NCI-H526 treated with DMSO at 0.1 percent for 48 hours (cell line): ENCODE measurements at regions not wholly inside any gene's neighbourhood (a gene's known extent, or its start where the extent isn't known, plus 50 kb on each side); places are given as distances from the start of the nearest gene placed in this dataset.
"Not testable (repeated sequence)": the region's sequence is repeated elsewhere in the genome, so short reads cannot be mapped to it uniquely, and the experiment has no call there.

Experiments used
- DNase-seq: peaks from one replicate; lab custom pipeline; 2025; lab: John Stamatoyannopoulos, UW

DNA sequence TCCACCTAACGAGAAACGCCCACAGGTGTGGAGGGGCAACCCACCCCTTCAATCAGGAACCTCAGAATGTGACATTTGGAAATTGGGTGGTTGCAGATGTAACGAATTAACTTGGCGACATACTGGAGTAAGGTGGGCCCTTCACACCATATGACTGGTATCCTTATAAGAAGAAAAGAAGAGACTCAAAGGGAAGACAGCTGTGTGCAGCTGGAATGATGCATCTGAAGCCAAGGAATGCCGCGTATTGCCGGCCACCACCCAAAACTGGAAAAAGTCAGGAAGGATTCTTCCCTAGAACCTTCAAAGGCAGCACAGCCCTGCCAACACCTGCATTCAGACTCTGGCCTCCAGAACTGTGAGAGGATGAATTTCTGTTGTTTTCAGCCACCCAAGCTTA, 270.0 kb upstream of the FRG2C start:
- DNase-seq = not testable (repeated sequence)

DNA sequence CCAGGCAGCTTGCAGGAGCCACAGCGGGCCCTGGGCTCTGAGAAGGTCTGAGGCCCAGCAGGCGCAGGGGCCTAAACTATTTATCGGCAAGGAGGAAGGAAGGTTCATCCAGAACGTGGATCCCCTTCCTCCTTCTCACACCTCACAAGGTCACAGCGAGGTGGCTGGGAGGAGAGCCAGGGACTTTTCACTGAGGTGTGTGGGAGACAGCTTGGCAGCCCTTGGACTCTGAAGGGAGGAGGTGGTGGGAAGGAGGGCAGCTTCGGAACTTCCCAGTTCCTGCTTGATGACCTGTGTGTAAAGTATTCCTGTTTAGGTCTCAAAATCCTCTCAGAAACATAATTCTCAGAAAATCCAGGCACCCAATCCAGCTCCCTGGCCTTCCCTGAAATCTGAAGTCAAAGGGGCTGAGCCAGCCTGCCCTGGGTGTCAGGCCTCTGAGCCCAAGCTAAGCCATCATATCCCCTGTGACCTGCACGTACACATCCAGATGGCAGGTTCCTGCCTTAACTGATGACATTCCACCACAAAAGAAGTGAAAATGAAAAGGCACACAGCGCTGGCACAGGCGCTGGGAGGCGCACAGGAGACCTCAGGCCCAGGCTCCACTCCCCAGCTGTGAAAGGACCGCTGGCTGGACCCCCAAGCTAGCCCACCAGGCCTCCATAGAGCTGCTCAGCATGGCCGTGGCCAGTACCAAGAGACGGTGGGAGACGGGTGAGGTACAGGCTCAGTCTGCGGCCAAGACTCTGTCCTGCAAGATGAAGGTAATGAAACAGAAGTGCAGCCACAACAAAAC, 269.4 kb upstream of the FRG2C start:
- not testable (repeated sequence) for DNase-seq

DNA sequence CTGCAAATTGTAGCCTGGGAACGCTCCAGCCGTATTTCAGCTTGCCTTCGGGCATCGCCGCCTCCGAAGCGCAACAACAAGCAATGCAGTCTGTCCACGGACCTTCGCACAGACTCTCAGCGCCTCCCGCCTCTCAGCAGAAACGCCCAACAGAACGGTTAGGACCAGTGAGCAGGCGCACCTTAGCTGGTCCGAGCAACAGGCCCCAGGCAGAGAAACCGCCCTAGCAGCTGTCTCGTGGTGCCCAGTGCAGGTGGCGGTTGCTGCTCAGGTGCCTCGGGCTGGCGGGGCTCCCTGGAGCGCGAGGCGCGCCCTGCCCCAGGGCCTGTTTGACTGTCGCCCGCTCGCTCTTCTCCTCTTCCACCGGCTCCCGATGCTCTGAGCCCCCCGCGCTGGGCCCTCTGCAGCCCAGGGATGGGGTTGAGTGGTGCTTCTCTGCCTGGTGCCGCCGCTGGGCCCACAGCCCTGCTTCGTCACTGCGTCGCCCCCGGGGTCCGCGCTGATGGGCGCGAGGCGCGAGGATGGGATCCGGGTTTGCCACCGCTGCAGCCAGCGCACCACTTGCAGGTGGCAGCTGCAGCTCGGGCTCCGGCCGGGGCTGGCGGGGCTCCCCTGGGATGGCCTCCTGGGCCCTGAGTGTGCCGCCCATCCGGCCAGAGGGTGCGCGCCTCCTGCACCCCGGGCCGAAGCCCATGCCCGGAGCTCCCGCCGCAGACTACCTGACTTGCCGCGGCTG, 268.4 kb upstream of the FRG2C start:
- DNase-seq = no peak

DNA sequence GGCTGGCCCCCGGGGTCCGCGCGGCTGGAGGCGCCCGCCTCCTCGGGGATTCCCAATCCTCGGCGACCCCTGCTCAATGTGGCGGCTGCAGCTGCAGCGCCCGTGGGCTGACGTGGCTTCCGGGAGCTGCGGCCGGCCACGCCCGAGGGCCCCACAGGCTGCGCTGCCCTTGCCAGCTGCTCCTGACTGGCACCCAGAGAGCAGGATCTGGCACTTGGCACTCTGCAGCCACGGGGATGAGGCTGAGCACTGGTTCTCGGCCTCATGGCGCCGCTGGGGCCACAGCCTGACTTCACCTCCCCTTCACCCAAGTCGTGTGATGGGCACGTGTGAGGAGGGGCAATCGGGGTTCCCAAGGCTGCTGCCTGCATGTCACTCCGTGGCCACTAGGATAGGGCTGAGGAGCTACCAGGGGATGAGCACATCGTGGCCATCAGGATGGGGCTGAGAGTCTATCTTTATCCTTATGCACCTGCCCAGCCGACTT, 267.8 kb upstream of the FRG2C start:
- no peak for DNase-seq

DNA sequence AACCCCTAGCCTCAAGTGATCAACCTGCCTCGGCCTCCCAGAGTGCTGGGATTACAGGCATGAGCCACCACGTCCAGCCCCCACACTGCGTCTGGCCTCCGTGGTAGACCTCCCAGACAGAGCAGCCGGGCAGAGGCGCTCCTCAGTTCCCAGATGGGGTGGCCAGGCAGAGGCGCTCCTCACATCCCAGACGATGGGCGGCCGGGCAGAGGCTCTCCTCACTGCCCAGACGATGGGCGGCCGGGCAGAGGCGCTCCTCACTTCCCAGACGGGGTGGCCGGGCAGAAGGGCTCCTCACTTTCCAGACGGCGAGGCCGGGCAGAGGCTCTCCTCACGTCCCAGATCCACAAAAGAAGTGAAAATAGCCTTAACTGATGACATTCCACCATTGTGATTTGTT, 266.6 kb upstream of the FRG2C start:
- DNase-seq = not testable (repeated sequence)

DNA sequence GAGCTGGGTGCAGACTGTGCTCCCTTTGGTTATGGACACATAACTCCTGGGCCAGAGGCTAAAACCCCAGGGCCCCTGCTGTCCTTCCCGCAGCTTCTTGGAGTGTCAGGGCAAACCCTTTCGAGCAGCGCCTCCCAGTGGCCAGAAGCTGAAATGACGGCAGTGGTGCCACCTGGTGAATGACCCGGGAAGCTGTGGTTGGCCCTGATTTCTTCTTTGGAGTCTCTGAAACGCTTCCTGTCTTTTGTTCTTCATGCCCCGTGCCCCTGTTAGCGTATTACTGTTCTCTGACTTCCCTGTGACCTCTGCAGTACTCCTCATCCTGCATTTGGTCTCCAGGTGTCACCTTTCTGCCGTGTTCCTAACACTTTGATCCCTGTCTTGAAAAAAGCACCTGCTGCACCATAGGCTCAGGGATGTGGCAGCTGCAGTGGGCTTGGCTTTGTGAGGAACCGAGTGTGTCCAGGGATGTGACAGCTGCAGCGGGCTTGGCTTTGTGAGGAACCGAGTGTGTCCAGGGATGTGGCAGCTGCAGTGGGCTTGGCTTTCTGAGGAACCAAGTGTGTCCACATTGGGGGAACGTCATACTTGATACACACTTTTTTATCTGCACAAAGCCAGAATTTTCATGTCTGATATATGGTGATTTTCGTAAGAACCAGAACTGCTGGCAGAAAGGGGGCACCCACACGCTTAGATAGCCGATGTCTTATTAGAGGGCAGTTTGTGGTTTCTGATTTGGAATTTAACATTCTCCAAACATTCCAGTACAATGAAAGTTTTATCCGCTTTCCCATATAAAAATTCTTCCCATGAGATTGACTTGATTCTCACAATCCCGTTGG, 241.8 kb upstream of the FRG2C start:
- DNase-seq = not testable (repeated sequence)

DNA sequence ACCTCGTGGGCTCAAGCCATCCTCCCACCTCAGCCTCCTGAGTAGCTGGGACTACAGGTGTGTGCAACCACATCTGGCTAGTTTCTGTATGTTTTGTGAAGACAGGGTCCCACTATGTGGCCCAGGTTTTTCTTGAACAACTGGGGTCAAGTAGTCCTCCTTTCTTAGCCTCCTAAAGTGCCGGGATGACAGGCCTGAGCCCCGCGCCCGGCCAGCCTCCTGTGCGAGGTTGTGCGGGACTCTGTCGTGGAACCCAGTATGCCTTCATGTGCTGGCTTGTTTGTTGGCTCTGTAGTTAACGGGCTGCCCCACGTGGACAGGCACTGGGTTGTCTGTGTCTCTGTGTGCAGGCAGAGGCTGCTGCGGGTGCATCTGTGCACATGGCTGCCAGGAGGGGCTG, 238.7 kb upstream of the FRG2C start:
- DNase-seq = not testable (repeated sequence)

DNA sequence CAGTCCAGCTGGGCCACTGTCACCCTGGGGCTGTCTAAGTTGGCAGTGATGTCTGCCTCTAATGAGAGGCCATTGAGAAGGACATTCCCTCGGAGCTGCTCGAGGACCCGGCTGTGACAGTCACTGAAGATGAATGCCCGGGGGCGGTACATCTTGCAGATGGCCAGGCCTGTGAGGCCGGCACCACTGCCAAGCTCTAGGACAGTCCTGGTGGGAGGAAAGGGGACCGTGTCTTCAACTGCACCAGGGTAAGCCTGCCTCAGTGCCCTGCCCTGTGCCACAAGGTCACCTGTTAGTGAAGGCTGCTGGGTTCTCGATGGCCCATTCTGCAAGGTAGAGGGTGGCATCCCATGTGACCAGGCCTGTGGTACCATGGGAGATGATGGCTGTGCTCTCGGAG, 236.6 kb upstream of the FRG2C start:
- not testable (repeated sequence) for DNase-seq

DNA sequence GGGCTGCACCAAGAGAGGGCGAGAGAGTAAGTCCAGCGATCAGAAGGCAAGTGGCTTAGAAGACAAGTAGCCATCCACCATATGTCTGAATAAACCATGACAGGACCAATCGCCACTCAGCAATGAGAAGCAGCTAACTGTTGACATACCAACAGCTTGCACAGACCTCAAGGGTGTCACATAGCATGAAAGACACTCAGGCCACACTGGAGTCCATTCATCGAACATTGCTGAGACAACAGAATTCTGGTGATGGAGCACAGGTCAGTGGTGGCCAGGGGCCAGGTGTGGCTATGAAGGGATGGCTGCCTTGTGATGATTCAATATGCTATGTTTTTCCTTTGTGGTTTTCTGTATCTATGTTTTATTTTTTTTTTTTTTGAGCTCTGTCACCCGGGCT, 236.2 kb upstream of the FRG2C start:
- not testable (repeated sequence) for DNase-seq

DNA sequence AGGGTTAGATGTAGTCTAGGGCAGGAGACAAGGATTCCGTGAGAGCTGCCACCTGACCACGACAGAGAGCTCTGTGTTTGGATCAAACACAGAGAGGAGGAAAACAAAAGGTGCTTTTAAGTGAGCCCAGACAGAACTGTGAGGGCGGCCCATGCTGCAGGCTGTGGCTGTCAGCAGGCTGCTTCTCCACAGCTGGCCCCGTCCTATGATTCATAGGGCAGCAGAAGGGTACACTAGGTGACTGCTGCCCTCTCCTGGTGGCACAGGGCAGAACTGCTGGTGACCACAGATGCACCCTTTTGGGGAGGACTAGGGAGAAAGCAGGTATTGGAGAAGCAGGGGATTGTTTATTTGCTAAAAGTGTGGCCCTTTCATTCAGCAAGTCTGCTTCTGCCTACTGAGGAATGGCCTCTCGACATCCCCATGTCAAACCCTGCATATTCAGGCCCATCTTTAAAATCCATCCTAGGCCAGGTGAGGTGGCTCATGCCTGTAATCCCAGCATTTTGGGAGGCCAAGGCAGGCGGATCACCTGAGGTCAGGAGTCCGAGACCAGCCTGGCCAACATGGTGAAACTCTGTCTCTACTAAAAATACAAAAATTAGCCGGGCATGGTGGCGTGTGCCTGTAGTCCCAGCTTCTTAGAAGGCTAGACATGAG, 234.4 kb upstream of the FRG2C start:
- DNase-seq = not testable (repeated sequence)

DNA sequence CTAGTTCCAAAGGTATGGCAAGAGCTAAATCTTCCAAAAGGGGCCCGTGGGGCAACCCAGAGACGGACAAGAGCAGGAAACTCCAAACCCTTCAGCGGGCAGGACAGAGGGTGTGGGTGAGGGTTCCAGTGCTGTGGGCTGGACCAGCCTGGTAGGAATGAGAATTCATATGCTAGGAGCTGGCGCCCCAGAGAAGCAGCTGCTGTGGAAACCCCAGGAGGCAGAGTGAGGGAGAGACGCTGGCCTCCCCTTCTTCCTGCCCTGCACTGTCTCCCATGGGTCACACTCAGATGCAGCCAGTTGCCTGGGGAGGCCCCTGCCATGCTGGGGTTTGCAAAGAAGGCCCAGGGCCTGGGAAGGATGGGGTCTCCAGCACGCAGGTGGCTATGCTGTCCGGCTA, 233.7 kb upstream of the FRG2C start:
- DNase-seq = not testable (repeated sequence)

DNA sequence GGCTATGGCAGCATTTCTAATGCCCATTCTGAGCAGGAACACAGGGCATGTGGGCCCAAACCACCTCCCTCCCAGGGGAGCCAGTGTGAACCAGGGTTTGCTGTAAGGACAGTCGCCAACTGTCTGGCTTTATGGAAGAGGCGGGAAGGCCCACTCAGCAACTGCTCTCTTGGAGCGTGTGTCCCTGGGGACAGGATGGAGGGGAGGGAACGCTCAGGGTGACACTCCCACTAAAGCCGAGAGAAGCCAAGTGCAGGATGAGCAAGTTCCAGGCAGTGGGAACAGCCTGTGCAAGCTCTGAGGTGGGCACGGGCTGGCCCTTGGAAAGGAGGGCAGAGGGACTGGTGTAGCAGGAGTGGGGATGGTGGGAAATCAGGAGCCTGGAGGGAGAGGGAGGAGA, 233.0 kb upstream of the FRG2C start:
- DNase-seq = not testable (repeated sequence)

DNA sequence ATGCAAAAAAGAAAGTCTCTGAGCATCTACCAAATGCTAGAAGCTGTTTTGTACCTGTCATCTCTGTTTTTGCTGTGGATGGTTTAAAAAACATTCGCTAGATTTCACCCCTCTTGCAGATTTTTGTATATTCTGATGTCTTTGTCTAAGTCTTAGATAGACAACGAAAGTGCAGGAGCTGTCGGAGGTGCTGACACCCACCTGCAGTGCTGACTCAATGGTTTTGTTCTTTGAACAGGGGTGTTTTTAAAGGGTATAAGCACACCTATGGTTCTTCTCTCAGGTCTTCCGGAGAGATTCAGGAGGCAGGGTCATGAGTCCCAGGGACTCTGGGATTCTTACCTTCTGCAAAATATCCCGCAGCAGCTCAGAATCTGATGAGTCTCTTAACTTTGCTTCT, 231.7 kb upstream of the FRG2C start:
- DNase-seq = not testable (repeated sequence)

DNA sequence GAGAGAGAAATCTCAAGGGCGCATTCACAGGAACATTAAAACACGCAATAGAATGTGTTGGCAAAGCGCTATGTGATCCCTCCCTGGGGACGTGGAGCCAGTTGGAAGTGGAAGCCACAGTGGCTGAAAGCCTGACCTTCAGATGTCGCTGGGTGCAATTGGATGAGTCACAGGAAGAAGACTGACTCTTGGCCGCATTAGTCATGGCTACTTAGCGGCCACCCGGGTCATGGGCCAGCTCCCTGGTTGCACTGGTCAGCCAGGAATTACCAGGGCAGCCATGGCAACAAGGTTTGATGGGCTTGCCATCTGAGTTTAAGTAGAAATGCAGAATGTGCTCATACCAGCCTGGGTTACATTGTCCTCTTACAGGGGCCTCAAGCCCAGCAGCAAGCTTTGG, 231.2 kb upstream of the FRG2C start:
- DNase-seq = not testable (repeated sequence)

DNA sequence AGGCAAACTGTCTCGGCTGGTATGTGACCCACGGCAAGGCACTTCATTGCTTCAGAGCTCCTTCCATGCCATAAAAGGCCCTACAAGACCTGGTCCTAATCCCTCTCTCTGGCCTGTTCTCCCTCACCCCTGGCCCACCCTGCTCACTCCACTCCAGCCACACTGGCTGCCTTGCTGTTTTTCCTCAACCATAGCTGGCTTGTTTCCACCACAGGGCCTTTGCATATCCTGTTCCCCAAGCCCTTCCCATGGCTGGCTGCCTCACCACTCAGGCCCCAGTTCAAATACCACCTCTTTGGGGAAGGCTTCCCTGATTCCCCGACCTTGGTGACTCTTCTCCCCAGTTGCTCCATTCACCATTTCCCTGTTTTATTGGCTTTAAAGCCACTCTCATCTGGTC, 230.8 kb upstream of the FRG2C start:
- DNase-seq = not testable (repeated sequence)

DNA sequence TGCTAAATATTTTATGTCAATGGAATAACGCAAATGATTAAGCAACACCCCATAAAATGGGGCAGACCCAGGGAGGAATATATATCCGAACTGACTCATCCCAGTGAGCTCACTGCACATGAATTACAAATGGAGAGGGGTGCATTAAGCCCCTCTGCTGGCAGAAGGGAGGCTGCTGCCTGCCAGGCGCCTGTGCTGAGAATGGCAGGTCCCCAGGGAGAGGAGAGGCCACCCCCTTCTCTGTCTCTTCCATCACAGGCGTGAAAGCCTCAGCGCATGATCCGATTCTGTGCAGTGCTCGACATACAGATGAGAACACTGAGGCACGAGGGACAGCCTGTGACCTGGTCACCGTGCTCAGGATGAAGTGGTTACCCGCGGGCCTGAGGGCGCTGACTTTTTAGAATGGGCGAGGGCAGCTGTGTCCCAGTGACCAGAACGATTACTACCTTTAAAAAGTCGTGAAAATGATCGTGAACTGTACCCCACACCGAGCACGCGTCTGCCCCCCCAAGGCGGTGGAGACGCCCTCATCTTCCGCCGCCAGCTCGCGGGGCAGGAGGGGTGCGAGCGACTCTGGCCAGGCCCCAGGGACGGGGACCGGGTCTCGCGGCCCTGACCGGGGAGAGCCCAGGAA, 229.7 kb upstream of the FRG2C start:
- not testable (repeated sequence) for DNase-seq

DNA sequence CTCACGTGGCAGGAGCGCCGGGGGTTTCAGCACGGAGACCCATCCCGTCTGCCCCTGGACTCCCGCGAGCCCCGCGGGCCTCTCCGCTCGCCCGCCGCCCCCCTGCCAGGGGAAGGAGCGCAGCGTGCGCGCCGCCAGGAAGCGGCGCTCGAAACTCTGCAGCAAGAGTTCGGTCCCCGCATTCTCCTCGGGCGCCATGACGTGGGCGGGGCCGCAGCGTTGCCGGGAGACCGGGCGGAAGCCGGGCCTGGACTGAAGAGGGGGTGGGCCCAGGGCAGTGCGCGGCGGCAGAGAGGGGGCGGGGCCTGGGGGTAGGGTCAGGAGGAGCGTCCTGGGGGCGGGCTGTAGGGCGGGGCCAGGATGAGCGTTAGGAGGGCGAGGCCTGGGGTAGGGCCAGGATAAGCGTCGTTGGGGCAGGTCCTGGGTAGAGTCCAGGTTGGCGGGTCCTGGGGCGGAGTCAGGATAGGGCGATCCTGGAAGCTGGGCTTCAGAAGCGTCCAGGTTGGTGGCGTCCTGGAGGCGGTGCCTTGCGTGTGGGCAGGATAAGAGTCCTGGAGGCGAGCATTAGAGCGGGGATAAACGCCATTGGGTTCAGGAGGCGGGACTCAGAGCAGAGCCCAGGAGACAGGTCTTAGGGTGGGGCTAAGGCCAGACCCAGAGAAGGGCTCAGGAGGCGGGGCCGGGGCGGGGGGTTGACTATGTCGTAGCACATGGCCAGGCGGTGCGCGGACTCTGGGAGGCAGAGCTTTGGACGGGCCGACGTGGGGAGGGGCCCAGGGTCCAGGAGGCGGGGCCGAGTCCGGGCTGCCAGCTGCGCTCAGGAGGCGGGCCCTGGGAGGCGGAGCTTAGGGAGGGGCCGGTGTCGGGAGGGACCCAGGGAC, 229.0 kb upstream of the FRG2C start:
- DNase-seq = not testable (repeated sequence)

DNA sequence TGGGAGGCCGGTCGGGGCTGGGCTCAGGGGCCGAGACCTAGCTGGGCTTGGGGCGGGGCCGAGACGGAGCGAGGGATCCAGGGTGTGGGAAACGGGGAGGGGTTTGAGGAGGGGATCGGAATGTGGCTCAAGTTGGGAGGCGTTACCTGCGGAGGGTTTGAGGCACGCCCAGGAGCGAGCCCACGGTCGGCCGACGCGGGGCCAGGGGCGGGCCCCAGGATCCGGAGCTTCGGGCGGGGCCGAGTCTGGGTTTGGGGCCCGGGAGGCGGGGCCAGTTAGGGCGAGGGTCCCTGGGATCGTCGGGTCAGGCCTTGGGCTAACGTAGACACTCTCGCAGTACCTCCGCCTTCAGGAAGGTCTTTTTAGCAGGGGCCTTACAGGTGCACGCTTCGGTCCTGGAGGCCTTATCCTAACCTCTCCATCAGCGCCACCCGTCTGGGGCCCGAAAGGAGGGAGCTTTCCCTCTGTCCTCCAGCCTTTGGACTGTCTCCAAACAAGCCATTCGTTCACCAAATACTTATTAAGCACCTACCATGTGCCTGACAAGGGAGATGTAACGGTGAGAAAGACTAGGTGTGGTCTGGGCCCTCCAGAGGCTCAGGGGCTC, 228.2 kb upstream of the FRG2C start:
- not testable (repeated sequence) for DNase-seq

DNA sequence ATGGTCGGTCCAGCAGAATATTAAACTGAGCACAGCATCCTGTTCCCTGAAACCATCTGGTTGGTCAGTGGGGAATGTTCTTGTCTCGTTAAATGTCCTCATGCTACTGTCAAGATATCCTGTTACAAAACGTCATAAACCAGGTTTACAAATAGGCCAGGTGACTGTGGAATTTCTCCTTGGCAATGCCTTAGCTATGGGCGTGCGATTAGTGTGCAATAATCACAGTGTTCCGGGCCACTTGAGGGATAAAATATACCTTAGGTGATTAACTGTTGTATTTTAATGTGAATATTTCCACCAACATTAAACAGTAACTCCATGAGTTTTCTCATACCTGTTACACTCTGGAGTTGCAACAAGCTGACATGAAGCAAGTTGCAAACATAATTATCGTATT, 223.1 kb upstream of the FRG2C start:
- DNase-seq = not testable (repeated sequence)

DNA sequence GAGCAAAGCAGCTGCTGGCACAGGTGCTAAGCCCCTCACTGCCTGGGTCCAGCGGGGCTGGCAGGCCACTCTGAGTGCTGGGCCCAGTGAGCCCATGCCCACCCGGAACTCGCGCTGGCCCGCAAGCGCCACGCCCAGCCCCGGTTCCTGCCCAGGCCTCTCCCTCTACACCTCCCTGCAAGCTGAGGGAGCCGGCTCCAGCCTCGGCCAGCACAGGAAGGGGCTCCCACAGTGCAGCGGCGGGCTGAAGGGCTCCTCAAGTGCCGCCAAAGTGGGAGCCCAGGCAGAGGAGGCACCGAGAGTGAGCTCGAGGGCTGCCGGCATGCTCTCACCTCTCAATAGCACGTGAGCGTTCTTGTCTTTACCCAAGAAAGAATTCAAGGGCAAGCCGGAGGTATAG, 219.5 kb upstream of the FRG2C start:
- DNase-seq = not testable (repeated sequence)
